GM20000 (cell line): ENCODE measurements at regions not wholly inside any gene's neighbourhood (a gene's known extent, or its start where the extent isn't known, plus 50 kb on each side); places are given as distances from the start of the nearest gene placed in this dataset.

Experiments
- DNase-seq: peaks from one replicate; pipeline ENCODE4 v3.0.0; 2012; ENCODE audit warnings: low spot score
- TF ChIP-seq, protein P1 (sequence below): IDR thresholded peaks from 2 replicates; pipeline ENCODE4 v1.5.1; 2012; ENCODE audit warnings: mild to moderate bottlenecking, control low read depth; ENCODE audit errors: extremely low read depth, missing control alignments

DNA sequence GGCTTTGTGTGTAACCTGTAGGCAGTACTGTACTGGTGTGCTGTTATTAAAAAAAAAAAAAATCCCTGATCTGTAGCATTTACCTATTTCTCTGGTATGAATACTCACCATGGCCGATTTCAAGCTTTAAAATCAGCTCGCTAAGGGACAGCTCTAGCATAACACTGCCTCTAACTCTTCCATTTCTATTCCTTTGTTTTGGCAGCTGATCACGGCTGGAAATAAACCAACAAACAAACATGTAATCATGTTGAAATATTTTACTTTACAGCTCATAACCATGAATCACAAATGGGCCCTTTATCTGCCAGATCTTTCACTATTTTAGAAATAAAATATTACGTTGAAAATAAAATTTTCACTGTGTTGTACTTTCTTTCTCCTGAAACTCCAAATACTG, 60.5 kb upstream of the IL15 start:
- DNase-seq = no peak
- TF ChIP-seq, protein P1, sequence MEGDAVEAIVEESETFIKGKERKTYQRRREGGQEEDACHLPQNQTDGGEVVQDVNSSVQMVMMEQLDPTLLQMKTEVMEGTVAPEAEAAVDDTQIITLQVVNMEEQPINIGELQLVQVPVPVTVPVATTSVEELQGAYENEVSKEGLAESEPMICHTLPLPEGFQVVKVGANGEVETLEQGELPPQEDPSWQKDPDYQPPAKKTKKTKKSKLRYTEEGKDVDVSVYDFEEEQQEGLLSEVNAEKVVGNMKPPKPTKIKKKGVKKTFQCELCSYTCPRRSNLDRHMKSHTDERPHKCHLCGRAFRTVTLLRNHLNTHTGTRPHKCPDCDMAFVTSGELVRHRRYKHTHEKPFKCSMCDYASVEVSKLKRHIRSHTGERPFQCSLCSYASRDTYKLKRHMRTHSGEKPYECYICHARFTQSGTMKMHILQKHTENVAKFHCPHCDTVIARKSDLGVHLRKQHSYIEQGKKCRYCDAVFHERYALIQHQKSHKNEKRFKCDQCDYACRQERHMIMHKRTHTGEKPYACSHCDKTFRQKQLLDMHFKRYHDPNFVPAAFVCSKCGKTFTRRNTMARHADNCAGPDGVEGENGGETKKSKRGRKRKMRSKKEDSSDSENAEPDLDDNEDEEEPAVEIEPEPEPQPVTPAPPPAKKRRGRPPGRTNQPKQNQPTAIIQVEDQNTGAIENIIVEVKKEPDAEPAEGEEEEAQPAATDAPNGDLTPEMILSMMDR = no peak

DNA sequence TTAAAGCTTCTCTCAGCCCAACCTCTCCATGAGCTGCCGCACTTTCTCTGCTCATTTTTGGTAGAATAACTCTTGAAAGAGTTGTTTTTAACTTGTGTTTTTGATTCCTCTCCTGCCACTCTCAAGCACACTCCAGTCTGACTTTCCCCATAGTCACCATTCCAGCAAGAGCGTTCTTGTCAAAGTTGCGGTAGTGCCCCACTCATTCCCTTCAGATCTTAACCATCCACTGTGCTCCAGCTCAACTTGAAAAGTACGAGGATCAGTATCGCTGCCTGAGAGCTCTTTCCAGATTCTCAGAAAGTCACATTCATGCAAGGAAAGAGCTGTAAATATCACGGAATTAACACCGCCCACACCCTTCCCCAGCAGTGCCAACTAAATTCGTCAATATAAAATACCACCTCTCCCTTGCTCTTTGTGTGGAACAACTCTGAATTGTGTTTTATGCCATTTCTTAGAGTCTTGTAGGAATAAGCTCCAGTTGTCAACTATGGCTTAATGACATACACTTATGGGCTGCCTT, 59.7 kb upstream of the IL15 start:
- TF ChIP-seq, protein P1 = no peak
- DNase-seq = no peak

DNA sequence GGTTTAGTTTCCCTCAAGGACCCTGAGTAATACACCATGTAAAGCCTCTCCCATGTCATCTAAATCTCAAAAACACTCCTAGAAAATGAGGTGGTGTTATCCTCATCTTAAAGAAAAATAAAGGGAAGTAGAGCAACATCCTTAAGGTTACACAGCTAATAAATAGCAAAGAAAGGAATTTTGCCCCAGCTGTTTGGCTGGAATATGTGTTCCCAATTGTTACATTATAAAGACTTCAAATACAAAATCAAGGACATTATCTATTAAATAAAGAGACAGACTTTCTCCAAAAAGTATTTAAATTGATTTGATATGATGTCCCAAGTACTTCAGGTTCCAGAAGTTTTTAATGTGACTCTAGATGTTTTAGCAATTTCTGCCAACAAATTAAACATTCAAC, 57.9 kb upstream of the IL15 start:
- TF ChIP-seq, protein P1 = no peak
- DNase-seq = no peak

DNA sequence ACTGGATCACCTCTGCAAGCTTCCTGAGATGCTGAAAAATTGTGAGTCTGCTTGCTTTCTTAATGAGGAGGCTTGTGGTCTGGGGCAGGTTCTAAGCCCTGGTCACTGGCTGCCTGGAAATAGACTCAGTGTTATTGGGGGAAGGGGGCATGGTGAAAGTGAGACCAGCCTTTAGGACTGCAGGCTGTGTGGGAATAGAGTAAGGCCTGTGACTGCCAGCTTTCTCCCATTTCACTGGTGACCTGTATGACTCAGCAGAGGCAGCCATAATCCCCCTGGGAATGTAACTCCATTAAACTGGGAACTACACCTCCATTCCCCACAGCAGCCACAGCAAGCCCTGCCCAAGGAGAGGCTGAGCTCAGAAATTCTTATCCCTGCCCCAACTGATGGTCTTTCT, 55.9 kb upstream of the IL15 start:
- no peak for DNase-seq
- TF ChIP-seq, protein P1 = no peak
